Amygdala (tissue), 56 donors: ENCODE measurements at regions not wholly inside any gene's neighbourhood (a gene's known extent, or its start where the extent isn't known, plus 50 kb on each side); places are given as distances from the start of the nearest gene placed in this dataset.

Source experiments
- DNase-seq, 56 donors: peaks; one replicate each; lab custom pipeline; 2025; lab: John Stamatoyannopoulos, UW

GRCh38 chr18:55778788-55779690, 191.0 kb upstream of the TCF4 start:
- peak in 8 of 56 donors; percentile 4 to 37 (median 30) for DNase-seq

GRCh38 chr18:55777666-55778304, 189.8 kb upstream of the TCF4 start:
- no peak for DNase-seq

GRCh38 chr18:55775972-55776371, 188.0 kb upstream of the TCF4 start:
- no peak for DNase-seq

- DNase-seq: no peak
Observed at GRCh38 chr18:55774505-55774904, 186.5 kb upstream of the TCF4 start.

GRCh38 chr18:55768255-55768654, 180.3 kb upstream of the TCF4 start:
- DNase-seq: no peak

- no peak for DNase-seq
Observed at GRCh38 chr18:55764386-55764785, 176.4 kb upstream of the TCF4 start.

- no peak for DNase-seq
Observed at GRCh38 chr18:55763805-55764204, 175.8 kb upstream of the TCF4 start.

GRCh38 chr18:55763298-55763697, 175.3 kb upstream of the TCF4 start:
- DNase-seq: no peak

- DNase-seq: no peak
Observed at GRCh38 chr18:55762424-55762823, 174.4 kb upstream of the TCF4 start.

- no peak for DNase-seq
Observed at GRCh38 chr18:55753643-55754263, 165.8 kb upstream of the TCF4 start.

GRCh38 chr18:55751476-55751875, 163.5 kb upstream of the TCF4 start:
- DNase-seq: no peak

GRCh38 chr18:55748227-55748738, 160.3 kb upstream of the TCF4 start:
- DNase-seq: no peak

- no peak for DNase-seq
Observed at GRCh38 chr18:55744206-55744605, 156.2 kb upstream of the TCF4 start.

- no peak for DNase-seq
Observed at GRCh38 chr18:55743736-55744135, 155.7 kb upstream of the TCF4 start.

- no peak for DNase-seq
Observed at GRCh38 chr18:55743133-55743532, 155.1 kb upstream of the TCF4 start.

- DNase-seq: no peak
Observed at GRCh38 chr18:55739488-55739887, 151.5 kb upstream of the TCF4 start.

GRCh38 chr18:55738483-55739114, 150.6 kb upstream of the TCF4 start:
- DNase-seq: no peak

- no peak for DNase-seq
Observed at GRCh38 chr18:55737781-55738468, 149.9 kb upstream of the TCF4 start.

GRCh38 chr18:55737266-55737665, 149.3 kb upstream of the TCF4 start:
- no peak for DNase-seq

GRCh38 chr18:55735969-55736368, 148.0 kb upstream of the TCF4 start:
- DNase-seq: no peak
